HG03097 (cell line): ENCODE measurements at regions not wholly inside any gene's neighbourhood (a gene's known extent, or its start where the extent isn't known, plus 50 kb on each side); places are given as distances from the start of the nearest gene placed in this dataset.
A peak's percentile ranks its signal among the peaks of the same experiment; 100 is the strongest.

Experiments
- ATAC-seq: cut with Tn5 transposase; IDR thresholded peaks from one replicate; pipeline ENCODE4 v1.9.1; 2021; ENCODE audit not compliant: unreplicated experiment, low FRiP score

- ATAC-seq: no peak
These were observed 259.7 kb downstream of the INSC start for GRCh38 chr11:15374418-15374817.

GRCh38 chr11:15378941-15379340 lies 264.2 kb downstream of the INSC start:
- no peak for ATAC-seq

DNA sequence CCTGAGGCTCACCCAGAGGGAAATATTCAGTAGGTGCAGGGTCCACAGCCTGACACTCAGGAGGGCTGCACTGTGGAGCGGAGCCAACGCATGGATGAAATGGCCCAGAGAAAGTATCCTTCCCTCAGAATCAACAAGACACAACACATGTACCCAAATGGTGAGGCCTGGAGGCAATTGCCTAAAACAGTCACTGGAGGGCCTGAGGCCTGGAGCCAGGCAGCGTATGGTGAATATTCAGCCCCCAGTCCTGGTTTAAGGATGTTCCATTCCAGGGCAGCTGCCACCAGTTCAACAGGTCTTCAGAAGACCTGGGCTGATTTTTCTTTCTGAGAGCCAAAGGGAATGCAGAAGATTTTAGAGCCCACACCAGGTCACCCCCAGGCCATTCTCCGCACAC lies 264.8 kb downstream of the INSC start:
- ATAC-seq: no peak

DNA sequence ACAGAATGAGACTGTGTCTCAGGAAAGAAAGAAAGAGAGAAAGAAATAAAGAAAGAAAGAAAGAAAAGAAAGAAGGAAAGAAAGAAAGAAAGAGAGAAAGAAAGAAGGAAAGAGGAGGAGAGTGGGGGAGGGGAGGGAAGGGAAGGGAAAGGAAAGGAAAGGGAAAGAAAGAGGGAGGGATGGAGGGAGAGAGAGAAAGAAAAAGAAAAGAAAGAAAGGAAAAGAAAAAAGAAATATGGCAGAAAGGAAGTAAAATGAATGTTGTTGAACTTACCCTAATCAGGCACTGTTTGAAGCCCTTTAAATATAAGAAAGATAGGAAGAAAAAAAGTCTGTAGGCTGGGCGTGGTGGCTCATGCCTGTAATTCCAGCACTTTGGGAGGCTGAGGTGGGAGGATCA lies 276.1 kb downstream of the INSC start:
- no peak for ATAC-seq

DNA sequence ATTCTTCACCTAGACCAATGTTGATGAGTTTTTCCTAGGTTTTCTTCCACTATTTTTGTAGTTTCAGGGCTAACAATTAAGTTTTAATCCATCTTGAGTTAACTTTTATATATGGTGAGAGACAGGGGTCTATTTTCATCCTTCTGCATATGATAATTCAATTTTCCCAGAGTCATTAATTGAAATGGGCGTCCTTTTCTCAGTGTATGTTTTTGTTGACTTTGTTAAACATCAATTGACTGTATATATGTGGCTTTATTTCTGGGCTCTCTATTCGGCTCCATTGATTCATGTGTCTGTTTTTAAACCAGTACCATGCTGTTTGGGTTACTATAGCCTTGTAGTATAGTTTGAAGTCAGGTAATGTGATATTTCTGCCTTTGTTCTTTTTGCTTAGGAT lies 282.1 kb downstream of the INSC start:
- no peak for ATAC-seq

DNA sequence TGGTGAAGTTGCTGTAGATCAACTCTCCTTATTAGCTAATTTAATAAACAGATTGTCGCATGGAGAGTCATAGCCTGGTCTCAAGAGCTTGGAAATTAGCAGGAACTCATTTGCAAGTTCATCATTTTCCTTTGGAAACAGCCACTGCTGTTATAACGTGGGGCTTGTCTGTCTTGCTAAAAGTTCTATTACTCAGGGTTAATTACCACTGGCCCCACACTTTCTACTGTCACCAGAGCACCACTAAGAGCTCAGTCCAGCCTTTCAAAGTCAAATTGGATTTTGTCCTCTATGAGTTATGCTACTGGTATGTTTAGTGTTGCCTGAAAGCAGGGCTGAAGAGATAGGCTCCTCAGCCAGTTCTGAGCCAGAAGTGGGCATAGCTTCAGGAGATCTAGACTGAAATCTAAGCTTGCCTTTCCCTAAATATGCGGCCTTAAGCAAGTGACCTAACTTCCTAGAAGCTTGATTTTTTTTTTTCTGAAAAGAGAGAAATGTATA lies 292.2 kb downstream of the INSC start:
- no peak for ATAC-seq

- no peak for ATAC-seq
These were observed 297.3 kb downstream of the INSC start for GRCh38 chr11:15412054-15412453.

- ATAC-seq: no peak
These were observed 304.2 kb downstream of the INSC start for GRCh38 chr11:15418921-15419320.

- no peak for ATAC-seq
These were observed 305.0 kb downstream of the INSC start for GRCh38 chr11:15419696-15420095.

- no peak for ATAC-seq
These were observed 315.7 kb downstream of the INSC start for GRCh38 chr11:15430381-15430780.

GRCh38 chr11:15434529-15434928 lies 319.8 kb downstream of the INSC start:
- ATAC-seq: no peak

GRCh38 chr11:15446315-15446714 lies 331.6 kb downstream of the INSC start:
- no peak for ATAC-seq

DNA sequence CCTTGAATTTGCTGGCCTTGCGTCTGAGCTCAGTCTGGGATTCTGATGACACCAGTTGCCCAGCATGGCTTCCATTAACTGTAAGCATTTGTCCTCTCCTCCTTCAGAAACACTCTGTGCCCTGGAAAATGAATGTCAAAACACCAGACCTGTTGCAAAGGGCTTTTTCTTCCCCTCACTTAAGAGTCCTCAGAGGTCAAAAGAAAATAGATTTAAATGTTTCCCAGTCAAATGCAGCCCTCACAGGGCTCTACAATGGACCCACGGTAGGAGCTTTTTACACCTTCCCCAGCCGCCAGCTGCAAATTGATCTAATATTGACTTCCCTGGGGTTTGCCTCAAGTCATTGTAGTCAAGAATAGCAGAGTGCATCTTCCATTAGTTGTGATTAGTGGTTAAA lies 332.2 kb downstream of the INSC start:
- no peak for ATAC-seq

- no peak for ATAC-seq
These were observed 337.0 kb downstream of the INSC start for GRCh38 chr11:15451713-15452112.

DNA sequence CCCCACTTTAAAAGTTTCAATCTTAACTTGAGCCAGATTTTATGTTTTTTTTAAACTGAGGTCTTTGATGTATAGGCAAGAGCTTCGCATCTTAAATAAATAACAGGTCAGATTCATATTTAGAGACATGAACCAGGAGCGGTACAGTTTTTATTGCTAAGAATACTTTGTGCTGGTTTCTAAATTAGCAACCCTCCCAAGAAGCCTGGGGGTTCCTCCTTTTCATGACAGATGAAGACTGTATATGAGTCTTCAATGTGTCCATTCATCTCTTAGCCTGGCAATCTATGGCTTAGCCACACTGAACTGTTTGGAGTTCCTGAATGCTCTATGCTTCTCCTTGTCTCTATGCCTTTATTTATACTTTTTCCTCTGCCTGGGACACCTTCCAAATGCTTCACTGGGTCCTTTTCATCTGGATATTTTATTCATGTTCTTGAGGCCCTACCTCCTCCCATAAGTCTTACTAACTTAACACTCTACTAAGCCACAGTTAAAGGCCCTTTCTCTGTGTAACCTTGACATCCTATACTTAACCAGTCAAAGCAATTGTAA lies 338.6 kb downstream of the INSC start:
- no peak for ATAC-seq

- no peak for ATAC-seq
These were observed 353.7 kb downstream of the INSC start for GRCh38 chr11:15468466-15468865.

- ATAC-seq: no peak
These were observed 356.5 kb downstream of the INSC start for GRCh38 chr11:15471048-15471894.

GRCh38 chr11:15471895-15472799 lies 357.4 kb downstream of the INSC start:
- no peak for ATAC-seq

- ATAC-seq: peak; percentile 62
These were observed 359.5 kb downstream of the INSC start for GRCh38 chr11:15473954-15474837.

GRCh38 chr11:15476371-15476917 lies 361.7 kb downstream of the INSC start:
- ATAC-seq: no peak
